ENCODE measurements at regions not wholly inside any gene's neighbourhood (a gene's known extent, or its start where the extent isn't known, plus 50 kb on each side); places are given as distances from the start of the nearest gene placed in this dataset.

GRCh38 chr22:22752199-22752555, 107.8 kb downstream of the GGTLC2 start:
- H3K4me2 ChIP-seq, result no peak overlapping the region
- no peaks in the 10 kb centered on the region for H3K79me2 ChIP-seq (ENCODE audit: low read depth)
- no peaks in the 10 kb centered on the region for H3K4me1 ChIP-seq (replicated peaks; ENCODE audit: insufficient read depth)
- intact Hi-C loops (cut with micrococcal nuclease; ENCODE audit: unreplicated experiment), result no loop called here
- DNase-seq, result no peak
- no peak for TF ChIP-seq EZH2 (IDR thresholded peaks at IDR 0.05; ENCODE audit: low read depth)
- TF ChIP-seq CTCF (conservative IDR thresholded peaks at IDR 0.05), result no peak
- H3K27ac ChIP-seq, result no peak overlapping the region
- no peak overlapping the region for H2AFZ ChIP-seq
- H3F3A ChIP-seq (ENCODE audit: insufficient read depth, low read depth), result no peaks in the 10 kb centered on the region
- H3K9me2 ChIP-seq (ENCODE audit: insufficient read depth), result no peaks in the 10 kb centered on the region
- no TSS peak for BruUV-seq (replicated peaks)
- no peak overlapping the region for H3K4me3 ChIP-seq
- H3K36me3 ChIP-seq (ENCODE audit: low read depth), result no peaks in the 10 kb centered on the region
- no peaks in the 10 kb centered on the region for H3K27me3 ChIP-seq (ENCODE audit: insufficient read depth, low read depth)
- ChIA-PET POLR2A (ENCODE audit: unreplicated experiment) (no interaction called here), CTCF (no interaction called here)
- no peaks in the 10 kb centered on the region for H4K20me1 ChIP-seq (ENCODE audit: insufficient read depth)
- H3K9me3 ChIP-seq (ENCODE audit: insufficient read depth, low read depth), result no peaks in the 10 kb centered on the region

- Histone ChIP-seq H3K9me3 (ENCODE audit: insufficient read depth, low read depth) (no peaks in the 10 kb centered on the region), H3K79me2 (ENCODE audit: low read depth) (no peaks in the 10 kb centered on the region), H3K27me3 (ENCODE audit: insufficient read depth, low read depth) (no peaks in the 10 kb centered on the region), H3K4me1 (replicated peaks; ENCODE audit: insufficient read depth) (no peaks in the 10 kb centered on the region), H3F3A (ENCODE audit: insufficient read depth, low read depth) (no peaks in the 10 kb centered on the region), H3K4me3 (no peak overlapping the region), H3K4me2 (no peak overlapping the region), H3K9me2 (ENCODE audit: insufficient read depth) (no peaks in the 10 kb centered on the region), H4K20me1 (ENCODE audit: insufficient read depth) (no peaks in the 10 kb centered on the region), H3K27ac (no peak overlapping the region), H3K36me3 (ENCODE audit: low read depth) (no peaks in the 10 kb centered on the region), H2AFZ (no peak overlapping the region)
- POLR2A ChIA-PET (ENCODE audit: unreplicated experiment), result no interaction called here
- no TSS peak for BruUV-seq (replicated peaks)
- no peak for DNase-seq
- intact Hi-C loops (cut with micrococcal nuclease; ENCODE audit: unreplicated experiment), result no loop called here
- CTCF ChIA-PET, result no interaction called here
- no peak for TF ChIP-seq CTCF (conservative IDR thresholded peaks at IDR 0.05)
- no peak for TF ChIP-seq EZH2 (IDR thresholded peaks at IDR 0.05; ENCODE audit: low read depth)
These were observed 108.4 kb downstream of the GGTLC2 start for GRCh38 chr22:22752556-22753477.

DNA sequence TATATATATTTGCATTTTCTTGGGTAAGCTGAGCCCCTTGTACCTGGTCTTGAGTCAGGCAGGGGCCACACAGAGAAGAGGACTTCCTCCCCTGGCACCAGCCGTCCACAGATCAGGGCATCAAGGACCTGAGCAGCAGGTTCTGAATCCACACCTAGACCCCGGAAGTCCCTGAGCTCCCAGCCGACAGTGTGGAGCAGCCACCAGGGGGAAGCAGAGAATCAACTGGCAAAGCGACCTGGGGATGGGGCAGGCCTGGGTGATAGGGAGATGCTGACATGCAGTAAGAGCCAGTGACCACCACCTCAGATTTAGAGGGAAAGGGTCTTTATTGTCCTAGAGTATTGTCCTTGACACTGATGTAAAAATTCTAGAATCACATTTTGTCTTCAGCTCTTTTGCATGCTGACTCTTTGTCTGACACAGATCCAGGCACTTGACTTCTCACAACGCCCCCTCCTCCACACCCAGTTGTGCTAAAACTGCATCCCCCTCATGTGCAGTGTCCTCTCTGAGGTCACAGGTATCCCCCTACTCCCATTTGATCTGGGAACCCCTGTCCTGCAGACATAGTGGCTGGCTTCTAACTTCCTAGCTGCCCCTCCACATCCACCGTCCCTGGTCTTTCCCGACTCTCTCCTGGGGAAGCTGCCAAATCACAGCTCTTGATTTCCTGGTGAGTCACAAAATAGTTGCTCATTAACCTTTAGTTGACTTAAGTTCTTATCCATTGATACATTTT, 109.3 kb downstream of the GGTLC2 start:
- H3K4me3 ChIP-seq, result no peak overlapping the region
- H2AFZ ChIP-seq, result no peak overlapping the region
- H4K20me1 ChIP-seq (ENCODE audit: insufficient read depth), result no peaks in the 10 kb centered on the region
- intact Hi-C loops (cut with micrococcal nuclease; ENCODE audit: unreplicated experiment), result no loop called here
- H3K4me1 ChIP-seq (replicated peaks; ENCODE audit: insufficient read depth), result no peaks in the 10 kb centered on the region
- no peak for TF ChIP-seq EZH2 (IDR thresholded peaks at IDR 0.05; ENCODE audit: low read depth)
- peak; percentile 67 for TF ChIP-seq CTCF (conservative IDR thresholded peaks at IDR 0.05)
- no peaks in the 10 kb centered on the region for H3K9me3 ChIP-seq (ENCODE audit: insufficient read depth, low read depth)
- ChIA-PET POLR2A (ENCODE audit: unreplicated experiment) (no interaction called here), CTCF (interaction anchor here (0.6 kb wide), 1 partner anchor 632 kb away, joined by 3 read pairs; no protein-coding TSS in a partner anchor)
- H3K4me2 ChIP-seq, result no peak overlapping the region
- H3K9me2 ChIP-seq (ENCODE audit: insufficient read depth), result no peaks in the 10 kb centered on the region
- no peaks in the 10 kb centered on the region for H3K27me3 ChIP-seq (ENCODE audit: insufficient read depth, low read depth)
- no TSS peak for BruUV-seq (replicated peaks)
- H3K36me3 ChIP-seq (ENCODE audit: low read depth), result no peaks in the 10 kb centered on the region
- no peak overlapping the region for H3K27ac ChIP-seq
- DNase-seq, result peak; percentile 17 to 39
- no peaks in the 10 kb centered on the region for H3F3A ChIP-seq (ENCODE audit: insufficient read depth, low read depth)
- H3K79me2 ChIP-seq (ENCODE audit: low read depth), result no peaks in the 10 kb centered on the region

Measured in PC-9 (cell line).